ENCODE measurements at regions not wholly inside any gene's neighbourhood (a gene's known extent, or its start where the extent isn't known, plus 50 kb on each side); places are given as distances from the start of the nearest gene placed in this dataset.
A peak's percentile ranks its signal among the peaks of the same experiment; 100 is the strongest.
"Not testable (repeated sequence)": the region's sequence is repeated elsewhere in the genome, so short reads cannot be mapped to it uniquely, and the experiment has no call there.

- dilution Hi-C loops (cut with HindIII; ENCODE audit: low sequenced_read_pairs, unreplicated experiment); H3K79me1 ChIP-seq (ENCODE audit: low read depth in 1 of 2, low read length in 2 of 2); H2AK5ac ChIP-seq (ENCODE audit: low read depth, low read length); H3K14ac ChIP-seq (replicated peaks; ENCODE audit: low read depth, low read length); H3K4me1 ChIP-seq (ENCODE audit: control insufficient read depth, insufficient read depth, low read length); H3K4me3 ChIP-seq (ENCODE audit: insufficient read depth, low read depth, low read length); H3K56ac ChIP-seq (ENCODE audit: extremely low read depth, insufficient read depth, low read length); CTCF ChIA-PET; BruUV-seq (replicated peaks); H3K18ac ChIP-seq (ENCODE audit: low read depth, low read length); H3K9me3 ChIP-seq (ENCODE audit: control insufficient read depth, insufficient read depth, low read length); H3K27me3 ChIP-seq (ENCODE audit: control insufficient read depth, insufficient read depth, low read length); POLR2A ChIA-PET (ENCODE audit: unreplicated experiment); H3K4me2 ChIP-seq (ENCODE audit: low read depth, low read length); in situ Hi-C loops (cut with MboI; ENCODE audit: low sequenced_read_pairs); H4K5ac ChIP-seq (ENCODE audit: low read depth, low read length); H3K9me1 ChIP-seq (ENCODE audit: insufficient read depth, low read length); H3K9ac ChIP-seq (ENCODE audit: low read depth, low read length); H3K23ac ChIP-seq (ENCODE audit: low read depth, low read length); H3K4ac ChIP-seq (ENCODE audit: low read depth, low read length); H4K20me1 ChIP-seq (ENCODE audit: insufficient read depth, low read length); H2BK5ac ChIP-seq (ENCODE audit: low read depth, low read length, poor library complexity, severe bottlenecking); H2AFZ ChIP-seq (replicated peaks; ENCODE audit: low read length, poor library complexity); H4K91ac ChIP-seq (ENCODE audit: insufficient read depth, low read depth, low read length); H3K27ac ChIP-seq (ENCODE audit: insufficient read depth, low read length); H2AK9ac ChIP-seq (replicated peaks; ENCODE audit: low read depth, low read length, poor library complexity); H3K36me3 ChIP-seq (ENCODE audit: control insufficient read depth, insufficient read depth, low read length); H2BK15ac ChIP-seq (ENCODE audit: low read depth, low read length); H4K8ac ChIP-seq (ENCODE audit: low read depth in 2 of 2, low read length in 2 of 2); intact Hi-C loops (cut with micrococcal nuclease): not testable (repeated sequence)
- WGBS, 2 experiments (ENCODE audit: extremely low coverage in 2 of 2, insufficient read length in 1 of 2): no CpG with 5 or more reads among the region's 1 CpG
- 0 out of 2 replicates have a peak overlapping the region, but pooled peaks have one; percentile 35 for H2BK20ac ChIP-seq (ENCODE audit: low read depth, low read length)
- ATAC-seq (ENCODE audit: low read depth) (peak; percentile 64), DNase-seq (peak; percentile 3)
- 0 out of 2 replicates have a peak overlapping the region, but pooled peaks have one; percentile 40 for H2BK120ac ChIP-seq (ENCODE audit: low read depth, low read length)
These were observed 110.1 kb upstream of the METTL14 start for GRCh38 chr4:118575057-118575456.

GRCh38 chr4:118575726-118576125 lies 109.5 kb upstream of the METTL14 start:
- intact Hi-C loops (cut with micrococcal nuclease); H3K9me3 ChIP-seq (ENCODE audit: control insufficient read depth, insufficient read depth, low read length); ATAC-seq (ENCODE audit: low read depth); H2BK120ac ChIP-seq (ENCODE audit: low read depth, low read length); BruUV-seq (replicated peaks); H3K4ac ChIP-seq (ENCODE audit: low read depth, low read length); H3K4me3 ChIP-seq (ENCODE audit: insufficient read depth, low read depth, low read length); H3K4me1 ChIP-seq (ENCODE audit: control insufficient read depth, insufficient read depth, low read length); H3K56ac ChIP-seq (ENCODE audit: extremely low read depth, insufficient read depth, low read length); H2BK20ac ChIP-seq (ENCODE audit: low read depth, low read length); H4K8ac ChIP-seq (ENCODE audit: low read depth in 2 of 2, low read length in 2 of 2); H2BK15ac ChIP-seq (ENCODE audit: low read depth, low read length); in situ Hi-C loops (cut with MboI; ENCODE audit: low sequenced_read_pairs); H4K20me1 ChIP-seq (ENCODE audit: insufficient read depth, low read length); CTCF ChIA-PET; H3K9me1 ChIP-seq (ENCODE audit: insufficient read depth, low read length); H3K27ac ChIP-seq (ENCODE audit: insufficient read depth, low read length); H2AFZ ChIP-seq (replicated peaks; ENCODE audit: low read length, poor library complexity); H3K23ac ChIP-seq (ENCODE audit: low read depth, low read length); H3K27me3 ChIP-seq (ENCODE audit: control insufficient read depth, insufficient read depth, low read length); H3K4me2 ChIP-seq (ENCODE audit: low read depth, low read length); H2AK9ac ChIP-seq (replicated peaks; ENCODE audit: low read depth, low read length, poor library complexity); H3K79me1 ChIP-seq (ENCODE audit: low read depth in 1 of 2, low read length in 2 of 2); H2AK5ac ChIP-seq (ENCODE audit: low read depth, low read length); H2BK5ac ChIP-seq (ENCODE audit: low read depth, low read length, poor library complexity, severe bottlenecking); H3K18ac ChIP-seq (ENCODE audit: low read depth, low read length); DNase-seq; H4K91ac ChIP-seq (ENCODE audit: insufficient read depth, low read depth, low read length); POLR2A ChIA-PET (ENCODE audit: unreplicated experiment); dilution Hi-C loops (cut with HindIII; ENCODE audit: low sequenced_read_pairs, unreplicated experiment); H3K36me3 ChIP-seq (ENCODE audit: control insufficient read depth, insufficient read depth, low read length); H3K9ac ChIP-seq (ENCODE audit: low read depth, low read length); H4K5ac ChIP-seq (ENCODE audit: low read depth, low read length); H3K14ac ChIP-seq (replicated peaks; ENCODE audit: low read depth, low read length): not testable (repeated sequence)
- WGBS, 2 experiments (ENCODE audit: extremely low coverage in 2 of 2, insufficient read length in 1 of 2): 86% methylated on average over 1 of the region's 5 CpGs; no CpG with 5 or more reads in 1 of the 2 experiments

All from IMR-90 (cell line).